GM12878 (cell line): ENCODE measurements at regions not wholly inside any gene's neighbourhood (a gene's known extent, or its start where the extent isn't known, plus 50 kb on each side); places are given as distances from the start of the nearest gene placed in this dataset.
"Not testable (repeated sequence)": the region's sequence is repeated elsewhere in the genome, so short reads cannot be mapped to it uniquely, and the experiment has no call there.

Source experiments
- ATAC-seq: fragments of 200-7000 bp; cut with Tn5 transposase; 3 replicates; pipeline ENCODE4 v1.9.1; 2020; ENCODE audit warnings: mild to moderate bottlenecking, moderate library complexity
- BruUV-seq: library from RNA; stranded (reverse); fragments of 400-500 nt; replicated peaks from 2 replicates; lab custom pipeline; 2021; lab: Mats Ljungman, UMichigan
- CTCF ChIA-PET: fragments of 300-600 bp; sonication (Branson Sonifier 250); formaldehyde crosslinking; extraction: SDS; loops from one replicate; lab custom pipeline; 2021; ENCODE audit warnings: inconsistent platforms; lab: Yijun Ruan, JAX
- POLR2A ChIA-PET: fragments of 350-600 bp; formaldehyde crosslinking; extraction: SDS; loops from one replicate; lab custom pipeline; 2021; ENCODE audit warnings: inconsistent platforms; lab: Charles Lee
- RAD21 ChIA-PET: fragments of 300-600 bp; sonication (Branson Sonifier 250); formaldehyde crosslinking; loops from one replicate; lab custom pipeline; 2023; ENCODE audit warnings: antibody characterized with exemption; ENCODE audit not compliant: unreplicated experiment; lab: Charles Lee
- SMC1A ChIA-PET: fragments of 300-600 bp; sonication (Branson Sonifier 250); formaldehyde crosslinking; loops from one replicate; lab custom pipeline; 2023; ENCODE audit not compliant: unreplicated experiment, uncharacterized antibody; lab: Charles Lee
- DNase-seq: peaks from one replicate; pipeline ENCODE4 v3.0.0-alpha.2; 2011; ENCODE audit warnings: low read depth, low spot score
- FAIRE-seq: peaks from 3 replicates; lab custom pipeline; 2011; peaks lifted over from hg19 to GRCh38; lab: Jason Lieb, UNC
- H2AFZ ChIP-seq: 2 replicates; pipeline ENCODE4 v1.6.0; 2011; ENCODE audit warnings: low read depth, low read length, control low read depth; ENCODE audit not compliant: control insufficient read depth
- H3K27ac ChIP-seq: 2 replicates; pipeline ENCODE4 v1.5.1; 2011; ENCODE audit warnings: control low read depth; ENCODE audit not compliant: control insufficient read depth, insufficient read depth
- H3K27me3 ChIP-seq, 2 experiments: replicated peaks in 1 of 2; 2 replicates each; pipeline versions ENCODE4 v1.6.0 to v1.6.1; 2011; ENCODE audit warnings: low read length in 1 of 2; ENCODE audit not compliant: control insufficient read depth in 2 of 2, insufficient read depth in 2 of 2
- H3K36me3 ChIP-seq, 2 experiments: 2 replicates each; pipeline ENCODE4 v1.5.1; 2011; ENCODE audit warnings: low read length in 1 of 2; ENCODE audit not compliant: control insufficient read depth in 2 of 2, insufficient read depth in 2 of 2
- H3K4me1 ChIP-seq: 2 replicates; pipeline ENCODE4 v1.6.1; 2011; ENCODE audit warnings: mild to moderate bottlenecking, low read length, moderate library complexity, mixed read lengths; ENCODE audit not compliant: control insufficient read depth, insufficient read depth
- H3K4me2 ChIP-seq: 2 replicates; pipeline ENCODE4 v1.6.0; 2011; ENCODE audit warnings: control low read depth; ENCODE audit not compliant: control insufficient read depth, insufficient read depth
- H3K4me3 ChIP-seq: fragments of 200-600 bp; sonication (generic); 2 replicates; pipeline ENCODE4 v1.5.1; 2016
- H3K79me2 ChIP-seq: 2 replicates; pipeline ENCODE4 v1.6.0; 2011; ENCODE audit warnings: low read length; ENCODE audit not compliant: control insufficient read depth, insufficient read depth
- H3K9ac ChIP-seq: 2 replicates; pipeline ENCODE4 v1.8.0; 2011; ENCODE audit warnings: low read length, control low read depth, mixed read lengths; ENCODE audit not compliant: control insufficient read depth, insufficient read depth
- H3K9me3 ChIP-seq: replicated peaks from 3 replicates; pipeline ENCODE4 v1.5.1; 2011; ENCODE audit warnings: mild to moderate bottlenecking, low read length; ENCODE audit not compliant: control insufficient read depth, insufficient read depth
- H4K20me1 ChIP-seq: 2 replicates; pipeline ENCODE4 v1.6.0; 2011; ENCODE audit not compliant: control insufficient read depth, insufficient read depth
- FOXK2 ChIP-seq: fragments of 450-650 bp; IDR thresholded peaks from 2 replicates; pipeline ENCODE4 v1.6.1; 2017; ENCODE audit warnings: mild to moderate bottlenecking, moderate library complexity
- MLLT1 ChIP-seq: fragments of 450-650 bp; IDR thresholded peaks from 2 replicates; pipeline ENCODE4 v1.6.1; 2016; ENCODE audit warnings: mild to moderate bottlenecking
- NBN ChIP-seq: fragments of 450-650 bp; IDR thresholded peaks from 2 replicates; pipeline ENCODE4 v1.6.1; 2016
- SRF ChIP-seq, 2 experiments: IDR thresholded peaks; 2 replicates each; pipeline ENCODE4 v1.6.1; 2011; ENCODE audit warnings: low read depth in 2 of 2, low read length in 2 of 2, mild to moderate bottlenecking in 1 of 2, moderate library complexity in 1 of 2
- SUPT20H ChIP-seq: IDR thresholded peaks from 2 replicates; pipeline ENCODE4 v1.6.1; 2011; ENCODE audit warnings: low read depth, mild to moderate bottlenecking, low read length, moderate library complexity, borderline replicate concordance; ENCODE audit not compliant: control insufficient read depth
- USF1 ChIP-seq: IDR thresholded peaks from 2 replicates; pipeline ENCODE4 v1.6.1; 2011; ENCODE audit warnings: borderline replicate concordance, low read depth, mild to moderate bottlenecking, moderate library complexity, mixed read lengths, low read length; ENCODE audit not compliant: insufficient read depth; ENCODE audit errors: extremely low read length
- ZNF384 ChIP-seq: IDR thresholded peaks from 2 replicates; pipeline ENCODE4 v1.6.1; 2012; ENCODE audit warnings: low read depth, mild to moderate bottlenecking, low read length, improper control_type of control experiment, borderline replicate concordance
- WGBS: methylation state at CpG from one replicate; pipeline ENCODE4 v1.1.6; 2016; ENCODE audit warnings: low lambda C conversion rate; ENCODE audit not compliant: insufficient replicate concordance, insufficient coverage; ENCODE audit errors: missing lambda C conversion rate; 5-methylcytosine and 5-hydroxymethylcytosine counted together
- in situ Hi-C: fragments of 300-500 bp; cut with MboI; formaldehyde crosslinking; loops from 9 replicates; pipeline ENCODE4 v1.14.3; 2018; ENCODE audit warnings: mixed read lengths
- intact Hi-C: fragments of 100-400 bp; cut with micrococcal nuclease; formaldehyde crosslinking; loops from one replicate; pipeline ENCODE4 v1.14.2; 2022; ENCODE audit not compliant: unreplicated experiment

- TF ChIP-seq SRF (IDR thresholded peaks at IDR 0.05; ENCODE audit: low read depth in 2 of 2, low read length in 2 of 2) (no peak), NBN (no peak), MLLT1 (no peak), ZNF384 (no peak), FOXK2 (no peak), SUPT20H (no peak), USF1 (no peak)
Measured at GRCh38 chr11:87767615-87768014, 407.6 kb downstream of the RAB38 start (continued).

DNA sequence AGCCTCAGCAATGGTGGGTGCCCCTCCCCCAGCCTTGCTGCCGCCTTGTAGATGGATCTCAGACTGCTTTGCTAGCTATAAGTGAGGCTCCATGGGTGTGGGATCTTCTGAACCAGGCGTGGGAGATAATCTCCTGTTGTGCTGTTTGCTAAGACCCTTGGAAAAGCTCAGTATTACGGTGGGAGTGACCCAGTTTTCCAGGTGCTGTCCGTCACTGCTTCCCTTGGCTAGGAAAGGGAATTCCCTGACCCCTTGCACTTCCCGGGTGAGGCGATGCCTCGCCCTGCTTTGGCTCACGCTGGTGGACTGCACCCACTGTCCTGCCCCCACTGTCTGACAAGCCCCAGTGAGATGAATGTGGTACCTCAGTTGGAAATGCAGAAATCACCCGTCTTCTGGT is 411.2 kb downstream of the RAB38 start:
- H3K4me1 ChIP-seq, H3K27me3 ChIP-seq, RAD21 ChIA-PET, H2AFZ ChIP-seq, H3K79me2 ChIP-seq, H4K20me1 ChIP-seq, H3K4me2 ChIP-seq, in situ Hi-C loops, H3K27ac ChIP-seq, SMC1A ChIA-PET, intact Hi-C loops, DNase-seq, CTCF ChIA-PET, FAIRE-seq, H3K9me3 ChIP-seq, H3K9ac ChIP-seq, ATAC-seq, BruUV-seq, H3K4me3 ChIP-seq, POLR2A ChIA-PET, H3K36me3 ChIP-seq: not testable (repeated sequence)
- 21% methylated on average over 9 of the region's 9 CpGs for WGBS
